HG03039 (cell line): ENCODE measurements at regions not wholly inside any gene's neighbourhood (a gene's known extent, or its start where the extent isn't known, plus 50 kb on each side); places are given as distances from the start of the nearest gene placed in this dataset.
"Not testable (repeated sequence)": the region's sequence is repeated elsewhere in the genome, so short reads cannot be mapped to it uniquely, and the experiment has no call there.

ENCODE experiments used
- ATAC-seq: cut with Tn5 transposase; IDR thresholded peaks from one replicate; pipeline ENCODE4 v1.9.1; 2021; ENCODE audit warnings: mild to moderate bottlenecking, moderate library complexity; ENCODE audit not compliant: unreplicated experiment

DNA sequence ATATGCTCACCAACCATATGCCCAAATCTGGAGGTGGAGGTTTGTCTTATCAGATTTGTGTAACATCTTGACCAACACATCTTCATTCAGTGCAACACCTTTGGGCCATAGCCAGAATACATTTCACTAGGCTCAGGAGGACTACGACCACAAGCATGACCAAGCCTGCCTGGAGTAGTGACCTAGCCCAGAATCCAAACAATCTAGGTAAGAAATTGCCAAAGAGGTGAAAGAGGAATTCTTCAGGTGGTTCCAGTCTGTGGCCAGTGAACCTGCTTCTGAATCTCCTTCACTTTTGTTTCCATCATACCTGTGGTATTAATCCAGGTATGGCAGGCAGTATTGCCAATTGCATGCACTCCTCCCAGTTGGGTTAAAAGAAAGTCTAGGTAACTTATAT lies 112.8 kb upstream of the RAB18 start:
- no peak for ATAC-seq

GRCh38 chr10:27390681-27391080 lies 113.4 kb upstream of the RAB18 start:
- no peak for ATAC-seq

- no peak for ATAC-seq
These were observed 115.2 kb upstream of the RAB18 start for GRCh38 chr10:27388761-27389399.

DNA sequence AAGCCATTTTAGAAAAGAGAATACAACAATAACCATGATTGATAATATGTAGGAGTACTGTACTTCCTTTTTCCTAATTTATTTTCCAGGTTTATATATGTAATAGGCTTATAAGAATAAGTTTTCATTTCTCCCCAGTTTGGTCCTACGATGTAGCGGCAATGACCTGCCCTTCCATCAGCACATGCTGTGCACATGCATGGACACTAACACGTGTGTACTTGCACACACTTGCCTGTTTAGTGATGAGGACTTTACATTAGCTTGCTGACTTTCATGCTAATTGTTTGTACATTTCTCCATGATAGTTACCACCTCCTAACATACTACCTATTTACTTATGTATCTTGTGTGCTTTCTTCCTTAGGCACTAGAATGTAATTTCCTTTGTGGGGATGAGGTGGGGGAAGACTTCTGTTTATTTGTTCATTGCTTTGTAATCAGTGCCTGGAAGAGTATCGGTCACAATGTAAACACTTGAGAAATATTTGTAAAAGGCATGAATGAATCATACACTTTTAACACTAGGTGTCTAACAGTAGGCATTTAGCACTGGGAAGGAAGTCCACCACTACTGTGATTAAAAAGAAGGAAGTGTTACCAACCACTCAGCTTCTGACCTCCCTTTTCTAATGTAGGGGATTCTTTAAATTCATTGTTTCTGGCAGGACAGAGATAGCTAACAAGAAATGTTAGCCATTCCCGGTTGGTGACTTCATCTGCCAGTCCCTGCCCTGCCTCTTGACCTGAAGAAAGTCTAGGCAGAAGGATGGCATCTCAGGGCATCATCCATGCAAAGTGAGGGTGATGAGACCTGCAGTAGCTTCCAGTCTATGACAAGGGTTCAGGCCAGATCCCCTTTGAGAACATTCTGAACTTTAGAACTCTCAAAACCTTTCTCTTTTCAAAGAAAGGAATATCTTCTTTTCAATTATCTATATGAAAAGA lies 120.2 kb upstream of the RAB18 start:
- no peak for ATAC-seq

- no peak for ATAC-seq
These were observed 121.9 kb upstream of the RAB18 start for GRCh38 chr10:27382176-27382575.

- no peak for ATAC-seq
These were observed 123.2 kb upstream of the RAB18 start for GRCh38 chr10:27380929-27381358.

GRCh38 chr10:27379041-27379440 lies 125.1 kb upstream of the RAB18 start:
- ATAC-seq, result not testable (repeated sequence)

DNA sequence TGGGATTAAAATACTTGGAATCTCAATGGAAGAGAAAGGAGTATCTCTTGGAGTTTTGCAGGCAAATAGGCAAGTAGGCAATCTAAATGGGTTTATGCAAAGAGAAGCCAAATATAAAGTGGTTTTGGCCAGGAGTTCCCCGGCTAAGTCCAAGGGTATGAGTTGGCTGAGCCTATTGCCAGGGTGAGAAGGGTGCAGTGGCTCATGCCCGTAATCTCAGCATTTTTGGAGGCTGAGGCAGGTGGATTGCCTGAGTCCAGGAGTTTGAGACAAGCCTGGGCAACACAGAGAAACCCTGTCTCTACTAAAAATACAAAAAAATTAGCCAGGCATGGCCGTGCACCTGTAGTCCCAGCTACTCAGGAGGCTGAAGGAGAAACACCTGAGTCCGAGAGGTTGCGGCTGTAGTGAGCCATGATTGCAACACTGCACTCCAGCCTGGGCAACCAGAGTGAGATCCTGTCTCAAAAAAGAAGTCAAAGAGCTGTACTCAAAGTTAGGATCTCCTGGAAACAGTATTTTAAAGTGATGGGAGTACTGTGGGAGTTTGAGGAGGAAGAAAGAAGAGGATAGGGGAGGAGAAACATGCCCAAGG lies 130.4 kb upstream of the RAB18 start:
- no peak for ATAC-seq

GRCh38 chr10:27372095-27372494 lies 131.5 kb upstream of the ACBD5 start:
- ATAC-seq, result no peak

DNA sequence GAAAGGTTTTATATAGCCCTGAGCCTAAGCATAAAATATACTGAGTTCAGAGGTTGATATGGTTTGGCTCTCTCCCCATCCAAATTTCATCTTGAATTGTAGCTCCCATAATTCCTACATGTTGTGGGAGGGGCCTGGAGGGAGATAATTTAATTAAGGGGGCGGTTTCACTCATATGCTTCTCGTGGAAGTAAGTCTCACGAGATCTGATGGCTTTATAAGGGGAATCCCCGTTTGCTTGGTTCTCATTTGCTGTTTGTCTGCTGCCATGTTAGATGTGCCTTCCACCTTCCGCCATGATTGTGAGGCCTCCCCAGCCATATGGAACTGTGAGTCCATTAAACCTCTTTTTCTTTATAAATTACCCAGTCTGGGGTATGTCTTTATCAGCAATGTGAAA lies 130.8 kb upstream of the ACBD5 start:
- not testable (repeated sequence) for ATAC-seq

DNA sequence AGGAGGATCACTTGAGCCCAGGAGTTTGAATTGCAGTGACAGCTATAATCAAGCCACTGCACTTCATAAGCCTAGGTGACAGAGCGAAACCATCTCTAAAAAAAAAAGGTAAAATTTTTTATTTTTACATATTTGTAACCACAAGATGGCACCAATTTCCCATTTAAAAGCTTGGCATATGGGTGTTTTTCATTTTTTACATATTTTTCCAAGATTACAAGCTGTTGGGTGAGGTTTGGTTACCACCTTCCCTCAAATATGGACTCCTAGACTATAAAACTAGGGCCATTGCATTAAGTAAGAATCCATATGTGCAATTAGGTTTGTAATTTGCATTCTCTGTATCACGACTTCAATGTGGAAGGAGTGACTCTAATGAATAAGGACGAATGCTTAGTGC lies 129.3 kb upstream of the ACBD5 start:
- no peak for ATAC-seq

DNA sequence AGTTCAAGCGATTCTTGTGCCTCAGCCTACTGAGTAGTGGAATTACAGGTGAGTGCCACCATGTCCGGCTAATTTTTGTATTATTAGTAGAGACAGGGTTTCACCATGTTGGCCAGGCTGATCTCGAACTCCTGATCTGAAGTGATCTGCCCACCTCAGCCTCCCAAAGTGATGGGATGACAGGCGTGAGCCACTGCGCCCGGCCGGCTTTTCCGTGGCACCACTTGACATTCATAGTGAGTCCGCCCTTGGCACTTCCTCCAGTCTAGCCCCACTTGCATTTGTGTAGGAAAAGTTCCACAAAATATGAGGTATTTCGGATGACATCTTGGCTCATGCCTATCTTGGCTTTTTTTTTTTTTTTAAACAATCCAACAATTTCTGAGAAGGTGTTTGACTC lies 128.1 kb upstream of the ACBD5 start:
- no peak for ATAC-seq

DNA sequence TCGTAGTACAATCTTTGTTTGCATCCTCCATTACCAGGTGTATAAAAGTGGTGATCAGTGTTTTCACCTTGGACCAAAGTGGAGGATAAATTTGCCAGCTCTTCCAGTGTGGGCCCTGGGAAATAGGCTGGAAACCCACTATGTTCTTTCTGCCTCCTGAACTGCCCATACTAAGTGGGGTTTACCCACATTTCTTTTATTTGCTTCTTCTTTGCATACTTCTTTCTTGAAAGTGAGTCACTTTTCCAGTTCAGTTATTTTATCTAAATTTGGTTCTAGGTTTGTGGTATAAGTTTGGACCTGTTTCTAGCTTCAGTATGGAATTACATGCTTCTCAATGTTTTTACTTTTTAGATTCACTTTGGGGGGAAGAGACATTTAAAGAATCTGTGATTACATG lies 126.2 kb upstream of the ACBD5 start:
- ATAC-seq, result no peak

GRCh38 chr10:27364028-27364427 lies 123.4 kb upstream of the ACBD5 start:
- ATAC-seq, result no peak

DNA sequence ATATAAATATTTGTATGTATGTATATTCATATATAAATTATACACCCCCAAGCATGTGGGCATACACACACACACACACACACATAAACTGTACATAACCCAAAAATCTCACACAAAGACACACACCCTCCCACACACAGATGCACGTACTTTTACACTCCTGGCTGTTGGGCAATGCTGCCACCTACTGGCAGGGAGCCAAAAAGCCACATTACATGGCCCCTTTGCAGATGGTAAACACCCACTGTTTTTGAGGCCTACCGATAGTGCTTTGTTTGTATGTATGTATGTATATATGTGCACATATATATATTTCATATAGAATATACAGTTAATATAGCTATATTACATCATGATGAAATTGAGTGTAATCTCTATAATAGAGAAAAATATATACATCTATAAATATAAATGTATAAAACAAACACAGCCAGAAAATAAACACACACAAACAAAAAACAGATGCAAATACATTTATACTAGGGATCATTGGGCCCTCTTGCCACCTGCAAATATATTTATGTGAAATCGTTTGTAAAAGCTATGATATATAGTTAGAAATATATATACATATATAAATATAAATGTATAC lies 120.1 kb upstream of the ACBD5 start:
- ATAC-seq, result peak; percentile 84

- ATAC-seq, result no peak
These were observed 119.3 kb upstream of the ACBD5 start for GRCh38 chr10:27359792-27360355.

DNA sequence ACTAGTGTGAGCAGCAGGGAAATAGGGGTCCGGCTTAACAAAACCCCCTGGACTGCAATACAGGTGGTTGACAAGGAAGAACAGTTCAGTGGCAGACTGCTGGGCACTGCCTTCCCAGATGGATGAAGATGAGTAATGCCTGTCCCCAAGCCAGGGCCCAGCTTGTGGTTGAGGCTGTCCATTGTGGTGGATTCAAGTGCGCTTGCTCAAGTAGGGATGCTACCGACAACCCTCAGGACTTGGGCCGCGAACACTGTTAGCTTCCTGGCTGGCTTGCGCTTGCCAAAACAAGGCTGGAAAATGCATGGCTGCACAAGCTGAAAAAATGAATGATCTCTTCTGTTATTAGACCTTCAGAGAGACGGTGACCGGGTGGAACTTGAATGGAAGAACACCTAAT lies 116.1 kb upstream of the ACBD5 start:
- no peak for ATAC-seq

DNA sequence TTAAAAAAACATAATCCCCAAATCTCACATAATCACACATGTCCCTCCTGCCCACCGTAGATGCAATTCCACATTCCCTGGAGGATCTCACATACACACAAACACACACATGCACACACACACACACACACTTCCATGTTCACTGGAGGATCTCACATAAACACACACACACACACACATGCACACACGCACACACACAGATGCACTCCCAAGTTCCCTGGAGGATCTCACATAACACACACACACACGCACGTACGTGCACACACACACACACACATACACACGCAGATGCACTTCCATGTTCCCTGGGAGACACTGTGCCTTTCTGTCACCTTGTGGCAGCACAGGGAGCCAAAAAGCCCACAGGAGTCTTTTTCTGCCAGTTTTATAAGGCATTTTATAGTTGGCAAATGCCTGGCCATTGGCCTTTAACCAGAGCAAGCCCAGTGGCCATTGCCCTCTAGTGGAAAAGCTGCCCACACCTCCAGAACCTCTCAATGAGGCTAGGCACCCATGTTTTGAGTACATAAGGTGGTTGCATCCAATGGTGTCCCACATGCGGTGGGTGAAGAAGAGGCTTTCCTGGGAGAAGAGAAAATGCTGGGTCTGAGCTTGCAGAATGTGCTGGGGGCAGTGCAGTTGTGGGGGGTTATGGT lies 115.4 kb upstream of the ACBD5 start:
- ATAC-seq, result no peak

DNA sequence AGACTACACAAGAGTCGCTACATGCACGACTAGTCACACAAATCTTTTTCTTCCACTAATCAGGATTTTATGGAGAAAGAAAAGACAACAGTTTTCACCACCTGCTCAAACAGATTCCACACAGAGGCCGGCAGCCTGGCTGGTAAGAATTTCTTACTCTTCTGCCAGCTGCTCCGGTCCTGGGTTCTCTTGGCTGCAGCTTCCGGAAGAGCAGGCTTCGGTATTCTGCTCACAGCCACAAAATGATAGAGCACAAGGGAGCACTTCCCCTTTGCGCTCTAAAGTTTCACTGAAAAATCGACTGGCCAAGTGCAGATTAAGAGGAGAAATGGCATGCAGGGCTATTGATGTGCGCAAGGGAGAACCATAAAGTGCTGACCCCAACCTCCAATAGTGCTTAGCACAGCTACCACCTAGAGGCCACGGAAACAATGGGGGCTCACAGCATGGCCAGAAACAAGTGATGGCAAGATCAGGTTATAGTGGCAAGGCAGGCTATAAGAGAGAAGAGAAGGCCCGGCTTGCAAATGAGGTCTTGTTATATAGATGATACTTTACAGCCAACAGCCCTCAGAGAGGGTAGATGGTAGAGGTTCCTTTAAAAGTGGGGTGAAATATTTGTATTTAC lies 114.2 kb upstream of the ACBD5 start:
- ATAC-seq, result peak; percentile 96

GRCh38 chr10:27354100-27354499 lies 113.5 kb upstream of the ACBD5 start:
- ATAC-seq, result not testable (repeated sequence)
